Activated T-cell treated with anti-CD3 and anti-CD28 coated beads, Interleukin-2, amount 50 U/mL, for 72 hours (primary cell): ENCODE measurements at regions not wholly inside any gene's neighbourhood (a gene's known extent, or its start where the extent isn't known, plus 50 kb on each side); places are given as distances from the start of the nearest gene placed in this dataset.

Source experiments
- ATAC-seq, 2 donors: fragments of 150-1000 bp; cut with Tn5 transposase; replicated peaks in 1 of 2; 2 replicates each; pipeline ENCODE4 v1.10.0; 2021; ENCODE audit warnings: moderate library complexity in 2 of 2, mild to moderate bottlenecking in 1 of 2
- DNase-seq, 2 donors: peaks; one replicate each; pipeline ENCODE4 v3.0.0; 2021 to 2022; ENCODE audit warnings: mixed read lengths in 1 of 2
- H3K27ac Mint-ChIP-seq: one replicate; pipeline ENCODE4 v1.8.0; 2022; ENCODE audit warnings: mild to moderate bottlenecking, moderate library complexity, mixed read lengths
- H3K27me3 Mint-ChIP-seq: one replicate; pipeline ENCODE4 v1.8.0; 2022; ENCODE audit warnings: low read depth, mixed read lengths
- H3K36me3 Mint-ChIP-seq, 2 donors: one replicate each; pipeline ENCODE4 v1.8.0; 2022; ENCODE audit warnings: mixed read lengths in 2 of 2, mild to moderate bottlenecking in 1 of 2; ENCODE audit not compliant: insufficient read depth in 2 of 2
- H3K4me1 Mint-ChIP-seq: one replicate; pipeline ENCODE4 v1.8.0; 2022; ENCODE audit warnings: low read depth, mixed read lengths
- H3K4me3 Mint-ChIP-seq, 2 donors: one replicate each; pipeline ENCODE4 v1.8.0; 2022; ENCODE audit warnings: mild to moderate bottlenecking in 2 of 2, mixed read lengths in 2 of 2, moderate library complexity in 2 of 2
- H3K9me3 Mint-ChIP-seq, 2 donors: one replicate each; pipeline ENCODE4 v1.8.0; 2022; ENCODE audit warnings: mixed read lengths in 2 of 2

- H3K4me3 Mint-ChIP-seq: no peak overlapping the region
- H3K27me3 Mint-ChIP-seq: no peaks in the 10 kb centered on the region
- DNase-seq: no peak
- no peaks in the 10 kb centered on the region for H3K9me3 Mint-ChIP-seq
- no peaks in the 10 kb centered on the region for H3K36me3 Mint-ChIP-seq
- no peaks in the 10 kb centered on the region for H3K4me1 Mint-ChIP-seq
- no peak for ATAC-seq
- no peak overlapping the region for H3K27ac Mint-ChIP-seq
These were observed 113.9 kb upstream of the SALL4 start for GRCh38 chr20:51916244-51916643.

- Mint-ChIP-seq H3K4me1 (no peaks in the 10 kb centered on the region), H3K9me3 (no peaks in the 10 kb centered on the region), H3K4me3 (no peak overlapping the region), H3K27me3 (no peaks in the 10 kb centered on the region), H3K27ac (no peak overlapping the region), H3K36me3 (no peaks in the 10 kb centered on the region)
- no peak for DNase-seq
- no peak for ATAC-seq
These were observed 112.4 kb upstream of the SALL4 start for GRCh38 chr20:51914758-51915157.

GRCh38 chr20:51910321-51911050 lies 108.2 kb upstream of the SALL4 start:
- H3K27ac Mint-ChIP-seq: no peak overlapping the region
- H3K4me1 Mint-ChIP-seq: no peaks in the 10 kb centered on the region
- ATAC-seq: no peak
- no peaks in the 10 kb centered on the region for H3K9me3 Mint-ChIP-seq
- H3K27me3 Mint-ChIP-seq: no peaks in the 10 kb centered on the region
- DNase-seq: no peak
- no peak overlapping the region for H3K4me3 Mint-ChIP-seq
- H3K36me3 Mint-ChIP-seq: no peaks in the 10 kb centered on the region

GRCh38 chr20:51906679-51907078 lies 104.4 kb upstream of the SALL4 start:
- H3K4me3 Mint-ChIP-seq: no peak overlapping the region
- DNase-seq (no peak), ATAC-seq (no peak)
- no peaks in the 10 kb centered on the region for H3K36me3 Mint-ChIP-seq
- H3K27me3 Mint-ChIP-seq: no peaks in the 10 kb centered on the region
- H3K27ac Mint-ChIP-seq: no peak overlapping the region
- H3K9me3 Mint-ChIP-seq: no peaks in the 10 kb centered on the region
- H3K4me1 Mint-ChIP-seq: no peaks in the 10 kb centered on the region

- ATAC-seq (no peak), DNase-seq (no peak)
- H3K27me3 Mint-ChIP-seq: no peaks in the 10 kb centered on the region
- H3K36me3 Mint-ChIP-seq: no peaks in the 10 kb centered on the region
- H3K4me3 Mint-ChIP-seq: no peak overlapping the region
- H3K27ac Mint-ChIP-seq: no peak overlapping the region
- H3K9me3 Mint-ChIP-seq: no peaks in the 10 kb centered on the region
- no peaks in the 10 kb centered on the region for H3K4me1 Mint-ChIP-seq
These were observed 103.7 kb upstream of the SALL4 start for GRCh38 chr20:51906049-51906448.

- peaks cover 2% of the 10 kb centered on the region in 2 donors for H3K9me3 Mint-ChIP-seq
- H3K4me3 Mint-ChIP-seq: no peak overlapping the region
- ATAC-seq (no peak), DNase-seq (no peak)
- H3K27ac Mint-ChIP-seq: no peak overlapping the region
- H3K27me3 Mint-ChIP-seq: peaks cover 5% of the 10 kb centered on the region
- H3K4me1 Mint-ChIP-seq: no peaks in the 10 kb centered on the region
- no peaks in the 10 kb centered on the region for H3K36me3 Mint-ChIP-seq
These were observed 100.6 kb upstream of the SALL4 start for GRCh38 chr20:51902933-51903332.

- H3K27me3 Mint-ChIP-seq: peaks cover 5% of the 10 kb centered on the region
- no peak overlapping the region for H3K4me3 Mint-ChIP-seq
- H3K4me1 Mint-ChIP-seq: no peaks in the 10 kb centered on the region
- ATAC-seq: no peak
- no peak for DNase-seq
- no peak overlapping the region for H3K27ac Mint-ChIP-seq
- peaks cover 2% of the 10 kb centered on the region in 2 donors for H3K9me3 Mint-ChIP-seq
- H3K36me3 Mint-ChIP-seq: no peaks in the 10 kb centered on the region
These were observed 98.1 kb upstream of the SALL4 start for GRCh38 chr20:51900443-51900842.

- H3K27ac Mint-ChIP-seq: no peak overlapping the region
- no peaks in the 10 kb centered on the region for H3K4me1 Mint-ChIP-seq
- ATAC-seq (no peak), DNase-seq (no peak)
- peaks cover 5% of the 10 kb centered on the region for H3K27me3 Mint-ChIP-seq
- H3K9me3 Mint-ChIP-seq: peaks cover 2% of the 10 kb centered on the region in 2 donors
- H3K36me3 Mint-ChIP-seq: no peaks in the 10 kb centered on the region
- H3K4me3 Mint-ChIP-seq: no peak overlapping the region
These were observed 97.4 kb upstream of the SALL4 start for GRCh38 chr20:51899674-51900073.

- no peaks in the 10 kb centered on the region for H3K36me3 Mint-ChIP-seq
- ATAC-seq (no peak), DNase-seq (no peak)
- H3K9me3 Mint-ChIP-seq: peaks cover 2% of the 10 kb centered on the region in 2 donors
- H3K4me1 Mint-ChIP-seq: no peaks in the 10 kb centered on the region
- H3K4me3 Mint-ChIP-seq: no peak overlapping the region
- peaks cover 5% of the 10 kb centered on the region for H3K27me3 Mint-ChIP-seq
- H3K27ac Mint-ChIP-seq: no peak overlapping the region
These were observed 96.5 kb upstream of the SALL4 start for GRCh38 chr20:51898788-51899187.

GRCh38 chr20:51894619-51895018 lies 92.3 kb upstream of the SALL4 start:
- ATAC-seq: no peak
- no peaks in the 10 kb centered on the region for H3K4me1 Mint-ChIP-seq
- peaks cover 2% of the 10 kb centered on the region for H3K27me3 Mint-ChIP-seq
- no peak overlapping the region for H3K4me3 Mint-ChIP-seq
- no peak overlapping the region for H3K27ac Mint-ChIP-seq
- DNase-seq: no peak
- H3K36me3 Mint-ChIP-seq: no peaks in the 10 kb centered on the region
- H3K9me3 Mint-ChIP-seq: peaks cover under 1 to 2% of the 10 kb centered on the region in 2 donors

GRCh38 chr20:51894201-51894600 lies 91.9 kb upstream of the SALL4 start:
- Mint-ChIP-seq H3K4me1 (no peaks in the 10 kb centered on the region), H3K9me3 (peaks cover 0 to 2% of the 10 kb centered on the region in 2 donors), H3K27me3 (no peaks in the 10 kb centered on the region), H3K36me3 (no peaks in the 10 kb centered on the region), H3K27ac (no peak overlapping the region), H3K4me3 (no peak overlapping the region)
- DNase-seq (no peak), ATAC-seq (no peak)

- H3K27ac Mint-ChIP-seq: no peak overlapping the region
- no peaks in the 10 kb centered on the region for H3K27me3 Mint-ChIP-seq
- no peaks in the 10 kb centered on the region for H3K4me1 Mint-ChIP-seq
- H3K36me3 Mint-ChIP-seq: no peaks in the 10 kb centered on the region
- no peaks in the 10 kb centered on the region for H3K9me3 Mint-ChIP-seq
- ATAC-seq (no peak), DNase-seq (no peak)
- no peak overlapping the region for H3K4me3 Mint-ChIP-seq
These were observed 91.4 kb upstream of the SALL4 start for GRCh38 chr20:51893723-51894122.

GRCh38 chr20:51890003-51890402 lies 87.7 kb upstream of the SALL4 start:
- no peaks in the 10 kb centered on the region for H3K9me3 Mint-ChIP-seq
- H3K4me1 Mint-ChIP-seq: no peaks in the 10 kb centered on the region
- no peak overlapping the region for H3K27ac Mint-ChIP-seq
- H3K36me3 Mint-ChIP-seq: no peaks in the 10 kb centered on the region
- ATAC-seq (no peak), DNase-seq (no peak)
- H3K27me3 Mint-ChIP-seq: no peaks in the 10 kb centered on the region
- no peak overlapping the region for H3K4me3 Mint-ChIP-seq

- ATAC-seq (no peak), DNase-seq (no peak)
- Mint-ChIP-seq H3K4me1 (no peaks in the 10 kb centered on the region), H3K27me3 (no peaks in the 10 kb centered on the region), H3K36me3 (no peaks in the 10 kb centered on the region), H3K4me3 (no peak overlapping the region), H3K9me3 (no peaks in the 10 kb centered on the region), H3K27ac (no peak overlapping the region)
These were observed 87.1 kb upstream of the SALL4 start for GRCh38 chr20:51889466-51889865.
